Hepatocyte (in vitro differentiated cells): ENCODE measurements at regions not wholly inside any gene's neighbourhood (a gene's known extent, or its start where the extent isn't known, plus 50 kb on each side); places are given as distances from the start of the nearest gene placed in this dataset.

Source experiments
- EZH2 ChIP-seq: fragments of 200-600 bp; sonication (generic); IDR thresholded peaks from 2 replicates; pipeline ENCODE4 v1.6.1; 2016; ENCODE audit warnings: antibody characterized with exemption, mild to moderate bottlenecking, borderline replicate concordance
- EZH2phosphoT487 ChIP-seq: fragments of 200-600 bp; sonication (generic); IDR thresholded peaks from one replicate; pipeline ENCODE4 v1.6.1; 2018; ENCODE audit warnings: antibody characterized with exemption, mild to moderate bottlenecking, low read depth, moderate library complexity; ENCODE audit not compliant: unreplicated experiment, severe bottlenecking
- TF ChIP-seq, protein P1 (sequence below): fragments of 200-600 bp; sonication (generic); IDR thresholded peaks from 2 replicates; pipeline ENCODE4 v1.5.1; 2016; ENCODE audit warnings: antibody characterized with exemption, mild to moderate bottlenecking; ENCODE audit not compliant: poor library complexity

DNA sequence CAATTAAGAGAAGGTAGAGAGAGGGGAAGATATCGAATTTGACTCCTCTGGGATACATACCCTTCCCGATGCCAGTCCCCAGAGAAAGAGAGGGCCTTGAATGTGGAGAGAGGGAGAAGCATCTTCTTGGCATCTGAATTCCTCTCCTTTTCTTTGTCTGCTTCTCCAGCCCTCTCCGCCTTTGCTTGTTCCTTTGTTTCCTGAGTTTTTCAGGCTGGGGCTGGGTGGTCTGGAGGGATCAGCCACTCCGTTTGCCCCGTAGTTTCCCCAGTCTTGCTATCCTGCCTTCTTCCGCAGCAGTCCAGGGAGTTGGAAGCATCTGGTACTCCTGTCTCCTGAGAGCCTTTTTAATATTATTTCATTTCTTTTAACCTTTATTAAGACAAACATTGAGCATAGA, 107.1 kb upstream of the CADM1 start:
- no peak for TF ChIP-seq EZH2phosphoT487
- TF ChIP-seq, protein P1, sequence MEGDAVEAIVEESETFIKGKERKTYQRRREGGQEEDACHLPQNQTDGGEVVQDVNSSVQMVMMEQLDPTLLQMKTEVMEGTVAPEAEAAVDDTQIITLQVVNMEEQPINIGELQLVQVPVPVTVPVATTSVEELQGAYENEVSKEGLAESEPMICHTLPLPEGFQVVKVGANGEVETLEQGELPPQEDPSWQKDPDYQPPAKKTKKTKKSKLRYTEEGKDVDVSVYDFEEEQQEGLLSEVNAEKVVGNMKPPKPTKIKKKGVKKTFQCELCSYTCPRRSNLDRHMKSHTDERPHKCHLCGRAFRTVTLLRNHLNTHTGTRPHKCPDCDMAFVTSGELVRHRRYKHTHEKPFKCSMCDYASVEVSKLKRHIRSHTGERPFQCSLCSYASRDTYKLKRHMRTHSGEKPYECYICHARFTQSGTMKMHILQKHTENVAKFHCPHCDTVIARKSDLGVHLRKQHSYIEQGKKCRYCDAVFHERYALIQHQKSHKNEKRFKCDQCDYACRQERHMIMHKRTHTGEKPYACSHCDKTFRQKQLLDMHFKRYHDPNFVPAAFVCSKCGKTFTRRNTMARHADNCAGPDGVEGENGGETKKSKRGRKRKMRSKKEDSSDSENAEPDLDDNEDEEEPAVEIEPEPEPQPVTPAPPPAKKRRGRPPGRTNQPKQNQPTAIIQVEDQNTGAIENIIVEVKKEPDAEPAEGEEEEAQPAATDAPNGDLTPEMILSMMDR = no peak
- no peak for TF ChIP-seq EZH2
